Breast epithelium (tissue), 3 donors: ENCODE measurements at regions not wholly inside any gene's neighbourhood (a gene's known extent, or its start where the extent isn't known, plus 50 kb on each side); places are given as distances from the start of the nearest gene placed in this dataset.

Experiments
- CTCF ChIP-seq, 3 donors: fragments of 450-650 bp; IDR thresholded peaks; one replicate each; pipeline ENCODE4 v1.5.1; 2016 to 2017; ENCODE audit warnings: antibody characterized with exemption in 3 of 3, mild to moderate bottlenecking in 3 of 3, moderate library complexity in 3 of 3
- POLR2A ChIP-seq: fragments of 450-650 bp; IDR thresholded peaks from one replicate; pipeline ENCODE4 v1.6.1; 2016; ENCODE audit warnings: antibody characterized with exemption, mild to moderate bottlenecking, moderate library complexity
- POLR2AphosphoS5 ChIP-seq, 3 donors: sonication (generic); formaldehyde crosslinking; IDR thresholded peaks; one replicate each; pipeline ENCODE4 v1.6.1; 2017; ENCODE audit warnings: antibody characterized with exemption in 3 of 3

GRCh38 chr2:76050196-76050595 is 339.5 kb upstream of the GCFC2 start:
- no peak for TF ChIP-seq POLR2AphosphoS5 (IDR thresholded peaks at IDR 0.05)
- TF ChIP-seq CTCF (IDR thresholded peaks at IDR 0.05): no peak
- no peak for TF ChIP-seq POLR2A
